GM12891 (cell line): ENCODE measurements at regions not wholly inside any gene's neighbourhood (a gene's known extent, or its start where the extent isn't known, plus 50 kb on each side); places are given as distances from the start of the nearest gene placed in this dataset.

Experiments
- DNase-seq: peaks from one replicate; pipeline ENCODE4 v3.0.0; 2011; ENCODE audit warnings: low spot score; ENCODE audit not compliant: insufficient read length
- FAIRE-seq: peaks from 2 replicates; lab custom pipeline; 2011; peaks lifted over from hg19 to GRCh38; lab: Jason Lieb, UNC
- PAX5 ChIP-seq: IDR thresholded peaks from 2 replicates; pipeline ENCODE4 v1.6.1; 2011; ENCODE audit warnings: low read length, moderate library complexity, mild to moderate bottlenecking; ENCODE audit not compliant: insufficient read depth, severe bottlenecking
- POLR2A ChIP-seq: IDR thresholded peaks from 2 replicates; pipeline ENCODE4 v1.6.1; 2011; ENCODE audit warnings: low read depth, low read length, control low read depth
- POLR2AphosphoS5 ChIP-seq: IDR thresholded peaks from 2 replicates; pipeline ENCODE4 v1.6.1; 2011; ENCODE audit warnings: low read depth, low read length, control low read depth
- POU2F2 ChIP-seq: IDR thresholded peaks from 2 replicates; pipeline ENCODE4 v1.6.1; 2011; ENCODE audit warnings: low read depth, mild to moderate bottlenecking, control low read depth, low read length, moderate library complexity
- SPI1 ChIP-seq: IDR thresholded peaks from 2 replicates; pipeline ENCODE4 v1.6.1; 2011; ENCODE audit warnings: low read depth, low read length, control low read depth
- TAF1 ChIP-seq: IDR thresholded peaks from 2 replicates; pipeline ENCODE4 v1.6.1; 2011; ENCODE audit warnings: low read depth, low read length, control low read depth

GRCh38 chr11:19294444-19294843 is 53.7 kb upstream of the E2F8 start:
- FAIRE-seq (no peak), DNase-seq (no peak)
- TF ChIP-seq POLR2A = no peak
- no peak for TF ChIP-seq TAF1
- TF ChIP-seq POLR2AphosphoS5 = no peak
- TF ChIP-seq POU2F2 = no peak
- no peak for TF ChIP-seq PAX5
- TF ChIP-seq SPI1 = no peak

- TF ChIP-seq TAF1 (no peak), POLR2A (no peak), PAX5 (no peak), POLR2AphosphoS5 (no peak), POU2F2 (no peak), SPI1 (no peak)
These were observed 50.3 kb upstream of the E2F8 start for GRCh38 chr11:19291064-19291463.

More at GRCh38 chr11:19291064-19291463, 50.3 kb upstream of the E2F8 start:
- DNase-seq (no peak), FAIRE-seq (no peak)
